ENCODE measurements at regions not wholly inside any gene's neighbourhood (a gene's known extent, or its start where the extent isn't known, plus 50 kb on each side); places are given as distances from the start of the nearest gene placed in this dataset.
"Not testable (repeated sequence)": the region's sequence is repeated elsewhere in the genome, so short reads cannot be mapped to it uniquely, and the experiment has no call there.

DNA sequence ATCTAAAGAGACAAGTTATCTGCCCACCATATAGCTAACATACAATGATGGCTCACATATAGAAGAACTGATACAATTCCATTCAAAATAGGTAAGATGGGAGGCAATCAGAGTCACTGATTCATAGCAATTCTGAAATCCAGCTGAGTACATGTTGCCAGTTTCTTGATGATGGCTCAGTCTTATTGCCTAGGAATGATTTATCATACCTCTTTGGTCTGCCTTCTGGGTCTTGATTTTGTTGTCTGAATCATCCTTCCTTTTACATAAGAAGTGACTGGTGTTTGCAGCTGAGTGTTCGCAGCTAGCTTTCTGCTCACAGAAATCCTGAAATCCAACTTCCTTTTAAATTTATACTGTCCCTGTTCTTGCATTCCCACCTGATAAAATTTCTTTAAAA, 463.2 kb upstream of the MGAT4C start:
- ChIA-PET CTCF (no interaction called here), POLR2A (no interaction called here)
- no peak overlapping the region for H3K4me3 ChIP-seq (ENCODE audit: low read depth, low read length)
- no peaks in the 10 kb centered on the region for H3K36me3 ChIP-seq (ENCODE audit: control insufficient read depth, insufficient read depth, low read length)
- DNase-seq (ENCODE audit: low read depth), result no peak
- TF ChIP-seq CTCF (IDR thresholded peaks at IDR 0.05; ENCODE audit: insufficient read depth, low read depth, low read length), result no peak
- H3K27me3 ChIP-seq (ENCODE audit: control insufficient read depth, insufficient read depth, low read length), result no peaks in the 10 kb centered on the region

DNA sequence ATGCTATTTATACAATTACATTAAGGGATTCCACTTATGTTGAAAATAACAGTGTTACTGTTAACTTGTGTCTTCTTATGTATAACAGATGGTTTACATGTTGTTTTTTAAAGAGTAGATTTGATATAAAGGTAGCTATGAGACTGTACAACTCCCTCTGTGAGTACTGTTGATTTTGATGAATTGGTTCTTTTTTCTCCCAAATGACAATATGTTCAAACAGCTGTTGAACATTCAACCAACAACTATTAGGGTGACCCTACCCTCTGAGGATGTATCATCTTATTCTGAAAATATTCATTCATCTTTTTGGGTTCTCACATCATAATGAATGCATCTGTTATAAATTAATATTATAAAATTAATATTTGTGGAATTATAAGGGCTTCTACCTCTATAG, 456.9 kb upstream of the MGAT4C start:
- no peak for DNase-seq (ENCODE audit: low read depth)

GRCh38 chr12:86712425-86712843, 456.2 kb upstream of the MGAT4C start:
- ChIA-PET POLR2A (no interaction called here), CTCF (no interaction called here)
- Histone ChIP-seq H3K4me3 (ENCODE audit: low read depth, low read length) (no peak overlapping the region), H3K27me3 (ENCODE audit: control insufficient read depth, insufficient read depth, low read length) (no peaks in the 10 kb centered on the region), H3K36me3 (ENCODE audit: control insufficient read depth, insufficient read depth, low read length) (no peaks in the 10 kb centered on the region)
- no peak for TF ChIP-seq CTCF (IDR thresholded peaks at IDR 0.05; ENCODE audit: insufficient read depth, low read depth, low read length)
- DNase-seq (ENCODE audit: low read depth), result peak; percentile 97

More for the DNA sequence above, 456.9 kb upstream of the MGAT4C start:
- TF ChIP-seq CTCF (IDR thresholded peaks at IDR 0.05; ENCODE audit: insufficient read depth, low read depth, low read length), result no peak
- Histone ChIP-seq H3K27me3 (ENCODE audit: control insufficient read depth, insufficient read depth, low read length) (no peaks in the 10 kb centered on the region), H3K36me3 (ENCODE audit: control insufficient read depth, insufficient read depth, low read length) (no peaks in the 10 kb centered on the region), H3K4me3 (ENCODE audit: low read depth, low read length) (no peak overlapping the region)
- CTCF ChIA-PET, result no interaction called here
- POLR2A ChIA-PET, result no interaction called here

GRCh38 chr12:86711731-86712130, 455.5 kb upstream of the MGAT4C start:
- no peaks in the 10 kb centered on the region for H3K27me3 ChIP-seq (ENCODE audit: control insufficient read depth, insufficient read depth, low read length)
- TF ChIP-seq CTCF (IDR thresholded peaks at IDR 0.05; ENCODE audit: insufficient read depth, low read depth, low read length), result no peak
- no peak for DNase-seq (ENCODE audit: low read depth)
- POLR2A ChIA-PET, result no interaction called here
- no peaks in the 10 kb centered on the region for H3K36me3 ChIP-seq (ENCODE audit: control insufficient read depth, insufficient read depth, low read length)
- no peak overlapping the region for H3K4me3 ChIP-seq (ENCODE audit: low read depth, low read length)
- CTCF ChIA-PET, result no interaction called here

DNA sequence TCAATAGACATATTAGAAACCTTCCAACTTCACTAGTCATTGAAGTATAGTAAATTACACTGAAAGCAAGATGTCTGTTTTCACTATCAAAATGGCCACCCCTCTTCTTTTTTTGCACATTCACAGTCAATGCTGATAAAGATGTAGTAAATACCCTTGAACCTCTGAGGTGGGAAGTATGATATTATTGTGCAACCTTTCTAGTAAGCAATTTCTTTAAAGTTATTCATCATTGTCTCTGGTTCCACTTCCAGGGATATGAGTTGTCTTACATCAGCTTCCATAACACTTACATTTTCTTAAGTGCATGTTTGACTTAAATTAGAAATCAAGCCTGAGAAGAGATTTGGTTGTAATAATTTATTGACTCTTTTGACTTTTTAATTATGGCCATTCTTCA, 453.9 kb upstream of the MGAT4C start:
- DNase-seq (ENCODE audit: low read depth), result no peak
- POLR2A ChIA-PET, result no interaction called here
- H3K36me3 ChIP-seq (ENCODE audit: control insufficient read depth, insufficient read depth, low read length), result no peaks in the 10 kb centered on the region
- no peaks in the 10 kb centered on the region for H3K27me3 ChIP-seq (ENCODE audit: control insufficient read depth, insufficient read depth, low read length)
- CTCF ChIA-PET, result no interaction called here
- no peak for TF ChIP-seq CTCF (IDR thresholded peaks at IDR 0.05; ENCODE audit: insufficient read depth, low read depth, low read length)
- no peak overlapping the region for H3K4me3 ChIP-seq (ENCODE audit: low read depth, low read length)

DNA sequence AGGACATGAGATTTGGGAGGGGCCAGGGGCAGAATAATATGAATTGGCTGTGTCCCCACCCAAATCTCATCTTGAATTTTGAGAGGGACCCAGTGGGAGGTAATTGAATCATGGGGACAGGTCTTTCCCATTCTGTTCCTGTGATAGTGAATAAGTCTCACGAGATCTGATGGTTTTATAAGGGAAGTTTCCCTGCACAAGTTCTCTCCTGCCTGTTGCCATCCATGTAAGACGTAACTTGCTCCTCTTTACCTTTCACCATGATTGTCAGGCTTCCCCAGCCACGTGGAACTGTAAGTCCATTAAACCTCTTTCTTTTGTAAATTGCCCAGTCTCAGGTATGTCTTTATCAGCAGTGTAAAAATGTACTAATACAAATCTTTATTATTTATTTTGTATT, 452.8 kb upstream of the MGAT4C start:
- H3K4me3 ChIP-seq (ENCODE audit: low read depth, low read length); H3K27me3 ChIP-seq (ENCODE audit: control insufficient read depth, insufficient read depth, low read length); POLR2A ChIA-PET; DNase-seq (ENCODE audit: low read depth); H3K36me3 ChIP-seq (ENCODE audit: control insufficient read depth, insufficient read depth, low read length); CTCF ChIA-PET: not testable (repeated sequence)
